SU-DHL-6 (cell line): ENCODE measurements at regions not wholly inside any gene's neighbourhood (a gene's known extent, or its start where the extent isn't known, plus 50 kb on each side); places are given as distances from the start of the nearest gene placed in this dataset.

Experiments used
- H2AFZ ChIP-seq: fragments of 200-600 bp; sonication (generic); 2 replicates; pipeline ENCODE4 v1.6.1; 2014; ENCODE audit warnings: low read depth, mild to moderate bottlenecking, moderate library complexity, mixed read lengths, antibody characterized with exemption, low read length; ENCODE audit not compliant: severe bottlenecking
- H3F3A ChIP-seq: fragments of 200-600 bp; shearing (Covaris generic); 2 replicates; pipeline ENCODE4 v1.6.0; 2016; ENCODE audit warnings: antibody characterized with exemption, mild to moderate bottlenecking; ENCODE audit not compliant: insufficient read depth
- H3K27ac ChIP-seq: fragments of 200-600 bp; sonication (generic); 2 replicates; pipeline ENCODE4 v1.5.1; 2016; ENCODE audit warnings: low read depth, mild to moderate bottlenecking, low read length, moderate library complexity, mixed read lengths
- H3K27me3 ChIP-seq: fragments of 200-600 bp; sonication (generic), shearing (Covaris generic); 2 replicates; pipeline ENCODE4 v1.6.0; 2014; ENCODE audit warnings: mild to moderate bottlenecking, low read length
- H3K36me3 ChIP-seq: fragments of 200-600 bp; sonication (generic); 2 replicates; pipeline ENCODE4 v1.6.1; 2014; ENCODE audit warnings: mild to moderate bottlenecking, low read length, mixed read lengths
- H3K4me2 ChIP-seq: fragments of 300-600, 200-600 bp; shearing (Covaris generic), sonication (generic); 2 replicates; pipeline ENCODE4 v1.6.0; 2014; ENCODE audit warnings: low read length, low read depth, mild to moderate bottlenecking; ENCODE audit not compliant: poor library complexity, severe bottlenecking
- H3K4me3 ChIP-seq: fragments of 200-600 bp; sonication (generic); 2 replicates; pipeline ENCODE4 v1.5.1; 2014; ENCODE audit warnings: antibody characterized with exemption, low read length, mild to moderate bottlenecking, mixed read lengths; ENCODE audit not compliant: insufficient read depth, poor library complexity, severe bottlenecking
- H3K79me2 ChIP-seq: fragments of 200-600 bp; sonication (generic); 2 replicates; pipeline ENCODE4 v1.6.1; 2014; ENCODE audit warnings: mild to moderate bottlenecking, low read length, moderate library complexity; ENCODE audit not compliant: insufficient read depth
- H3K9ac ChIP-seq: fragments of 200-600 bp; sonication (generic); 2 replicates; pipeline ENCODE4 v1.7.0; 2014; ENCODE audit warnings: mild to moderate bottlenecking, low read length
- H3K9me2 ChIP-seq: fragments of 200-600 bp; sonication (generic); replicated peaks from 2 replicates; pipeline ENCODE4 v1.6.1; 2014; ENCODE audit warnings: low read length; ENCODE audit not compliant: insufficient read depth
- H3K9me3 ChIP-seq: fragments of 200-600 bp; sonication (generic); 2 replicates; pipeline ENCODE4 v1.6.1; 2014; ENCODE audit warnings: low read length, mixed read lengths; ENCODE audit not compliant: insufficient read depth
- H4K20me1 ChIP-seq: fragments of 200-600 bp; sonication (generic); 2 replicates; pipeline ENCODE4 v1.6.1; 2014; ENCODE audit warnings: low read depth, mild to moderate bottlenecking, antibody characterized with exemption, low read length, moderate library complexity, mixed read lengths
- EZH2phosphoT487 ChIP-seq: fragments of 200-600 bp; sonication (generic), shearing (Covaris generic); conservative IDR thresholded peaks from 2 replicates; pipeline ENCODE4 v1.6.1; 2018; ENCODE audit warnings: mild to moderate bottlenecking, antibody characterized with exemption, low read length, moderate library complexity, mixed read lengths
- TF ChIP-seq, protein P1 (sequence below): fragments of 200-600 bp; sonication (generic); IDR thresholded peaks from one replicate; pipeline ENCODE4 v1.5.1; 2017; ENCODE audit warnings: antibody characterized with exemption, mild to moderate bottlenecking, low read length, moderate library complexity; ENCODE audit not compliant: insufficient read depth, poor library complexity, severe bottlenecking

DNA sequence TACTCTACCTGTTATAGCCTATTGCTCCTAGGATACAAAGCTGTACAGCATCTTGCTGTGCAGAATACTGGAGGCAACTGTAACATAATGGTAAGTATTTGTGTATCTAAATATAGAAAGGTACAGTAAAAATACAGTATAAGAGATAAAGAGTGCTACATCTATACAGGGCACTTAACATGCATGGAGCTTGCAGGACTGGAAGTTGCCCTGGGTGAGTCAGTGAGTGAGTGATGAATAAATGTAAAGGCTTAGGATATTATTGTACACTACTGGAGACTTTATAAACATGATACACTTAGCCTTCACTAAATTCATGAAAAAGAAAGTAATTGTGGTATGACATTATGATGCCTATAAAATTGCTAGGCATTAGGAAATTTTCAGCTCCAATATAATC lies 65.5 kb upstream of the OSMR start:
- Histone ChIP-seq H3K27ac (no peak overlapping the region), H3K79me2 (no peaks in the 10 kb centered on the region), H3K9me2 (no peaks in the 10 kb centered on the region), H3K36me3 (no peaks in the 10 kb centered on the region), H3K27me3 (no peaks in the 10 kb centered on the region), H3K4me3 (no peak overlapping the region), H3K9me3 (no peaks in the 10 kb centered on the region), H3K9ac (no peak overlapping the region), H2AFZ (no peak overlapping the region), H3K4me2 (no peak overlapping the region), H4K20me1 (no peaks in the 10 kb centered on the region), H3F3A (no peaks in the 10 kb centered on the region)
- no peak for TF ChIP-seq EZH2phosphoT487
- TF ChIP-seq, protein P1, sequence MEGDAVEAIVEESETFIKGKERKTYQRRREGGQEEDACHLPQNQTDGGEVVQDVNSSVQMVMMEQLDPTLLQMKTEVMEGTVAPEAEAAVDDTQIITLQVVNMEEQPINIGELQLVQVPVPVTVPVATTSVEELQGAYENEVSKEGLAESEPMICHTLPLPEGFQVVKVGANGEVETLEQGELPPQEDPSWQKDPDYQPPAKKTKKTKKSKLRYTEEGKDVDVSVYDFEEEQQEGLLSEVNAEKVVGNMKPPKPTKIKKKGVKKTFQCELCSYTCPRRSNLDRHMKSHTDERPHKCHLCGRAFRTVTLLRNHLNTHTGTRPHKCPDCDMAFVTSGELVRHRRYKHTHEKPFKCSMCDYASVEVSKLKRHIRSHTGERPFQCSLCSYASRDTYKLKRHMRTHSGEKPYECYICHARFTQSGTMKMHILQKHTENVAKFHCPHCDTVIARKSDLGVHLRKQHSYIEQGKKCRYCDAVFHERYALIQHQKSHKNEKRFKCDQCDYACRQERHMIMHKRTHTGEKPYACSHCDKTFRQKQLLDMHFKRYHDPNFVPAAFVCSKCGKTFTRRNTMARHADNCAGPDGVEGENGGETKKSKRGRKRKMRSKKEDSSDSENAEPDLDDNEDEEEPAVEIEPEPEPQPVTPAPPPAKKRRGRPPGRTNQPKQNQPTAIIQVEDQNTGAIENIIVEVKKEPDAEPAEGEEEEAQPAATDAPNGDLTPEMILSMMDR, result no peak

GRCh38 chr5:38780945-38781344 lies 64.9 kb upstream of the OSMR start:
- Histone ChIP-seq H3F3A (no peaks in the 10 kb centered on the region), H3K9me3 (no peaks in the 10 kb centered on the region), H3K79me2 (no peaks in the 10 kb centered on the region), H2AFZ (no peak overlapping the region), H3K4me3 (no peak overlapping the region), H3K9ac (no peak overlapping the region), H3K9me2 (no peaks in the 10 kb centered on the region), H3K27ac (no peak overlapping the region), H4K20me1 (no peaks in the 10 kb centered on the region), H3K36me3 (no peaks in the 10 kb centered on the region), H3K4me2 (no peak overlapping the region), H3K27me3 (no peaks in the 10 kb centered on the region)
- TF ChIP-seq EZH2phosphoT487, result no peak
- TF ChIP-seq, protein P1, result no peak

GRCh38 chr5:38782180-38782835 lies 63.5 kb upstream of the OSMR start:
- H3K9me3 ChIP-seq, result no peaks in the 10 kb centered on the region
- no peak overlapping the region for H3K9ac ChIP-seq
- no peaks in the 10 kb centered on the region for H3F3A ChIP-seq
- no peak overlapping the region for H3K27ac ChIP-seq
- no peaks in the 10 kb centered on the region for H3K27me3 ChIP-seq
- no peaks in the 10 kb centered on the region for H4K20me1 ChIP-seq
- H3K9me2 ChIP-seq, result no peaks in the 10 kb centered on the region
- no peak overlapping the region for H2AFZ ChIP-seq
- no peak overlapping the region for H3K4me2 ChIP-seq
- no peaks in the 10 kb centered on the region for H3K36me3 ChIP-seq
- H3K4me3 ChIP-seq, result no peak overlapping the region
- TF ChIP-seq, protein P1, result no peak
- no peak for TF ChIP-seq EZH2phosphoT487
- H3K79me2 ChIP-seq, result no peaks in the 10 kb centered on the region
